ENCODE measurements at regions not wholly inside any gene's neighbourhood (a gene's known extent, or its start where the extent isn't known, plus 50 kb on each side); places are given as distances from the start of the nearest gene placed in this dataset.

DNA sequence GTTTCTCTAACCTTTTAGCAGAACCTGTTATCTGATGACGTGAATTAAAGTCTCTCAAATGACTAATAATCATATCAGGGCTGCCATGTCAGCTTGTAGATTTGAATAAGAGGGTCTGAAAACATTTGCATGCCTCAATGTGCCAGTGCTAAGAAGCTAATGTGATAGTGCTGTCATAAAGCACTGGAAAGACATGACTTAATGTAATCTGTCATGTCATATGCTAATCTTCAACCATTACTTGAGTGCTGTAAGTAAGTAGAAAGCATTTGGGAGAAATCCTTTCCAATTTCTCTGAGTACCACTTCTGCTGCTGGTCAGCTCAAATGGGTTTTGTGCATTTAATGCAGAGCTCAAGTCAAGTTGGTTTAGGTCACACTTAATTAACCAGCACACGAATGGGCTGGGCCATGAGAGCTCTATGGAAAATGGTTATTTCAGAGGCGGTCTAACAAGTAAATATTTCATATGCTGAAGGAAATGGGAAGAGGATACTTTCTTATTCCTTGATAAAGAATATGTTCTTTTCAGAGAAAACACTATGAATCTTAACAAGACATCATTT is 609.2 kb downstream of the LMO4 start:
- no peak for DNase-seq

DNA sequence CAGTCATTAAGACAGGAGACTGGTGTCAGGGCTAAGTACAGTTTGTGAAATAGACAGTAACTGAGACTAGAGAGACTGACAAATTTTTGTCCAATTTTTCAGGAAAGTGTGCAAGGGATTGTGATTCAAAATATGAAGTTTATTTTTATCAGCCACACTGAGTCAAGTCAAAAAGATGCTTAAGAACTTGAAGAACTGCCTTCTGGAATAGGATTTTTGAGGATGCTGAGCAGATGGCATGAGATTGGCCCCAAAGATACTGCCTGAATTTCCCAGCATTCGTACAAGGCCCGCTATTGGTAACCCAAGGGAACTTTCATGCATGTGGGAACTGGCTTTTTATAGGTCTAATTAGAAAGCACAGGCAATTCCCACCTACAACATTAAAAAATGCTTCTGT is 610.0 kb downstream of the LMO4 start:
- no peak for DNase-seq

DNA sequence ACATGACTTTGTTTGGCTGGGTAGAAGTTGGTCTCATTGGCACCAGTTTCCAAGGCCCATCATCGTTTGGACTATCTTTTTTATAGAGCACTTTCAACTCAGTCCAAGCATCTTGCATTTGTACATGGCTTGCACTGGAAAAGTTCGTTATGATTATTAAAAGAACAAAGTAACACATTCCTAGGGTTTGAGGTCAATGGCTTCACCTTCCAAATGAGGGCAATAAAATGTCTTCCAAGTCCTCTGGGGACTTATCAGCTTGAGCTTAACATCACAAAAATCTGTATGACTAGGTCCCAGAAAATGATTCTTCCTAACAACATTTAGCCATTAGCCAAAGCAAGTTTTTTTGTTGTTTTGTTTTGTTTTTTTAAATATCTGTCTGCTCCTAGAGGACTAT is 610.8 kb downstream of the LMO4 start:
- no peak for DNase-seq

DNA sequence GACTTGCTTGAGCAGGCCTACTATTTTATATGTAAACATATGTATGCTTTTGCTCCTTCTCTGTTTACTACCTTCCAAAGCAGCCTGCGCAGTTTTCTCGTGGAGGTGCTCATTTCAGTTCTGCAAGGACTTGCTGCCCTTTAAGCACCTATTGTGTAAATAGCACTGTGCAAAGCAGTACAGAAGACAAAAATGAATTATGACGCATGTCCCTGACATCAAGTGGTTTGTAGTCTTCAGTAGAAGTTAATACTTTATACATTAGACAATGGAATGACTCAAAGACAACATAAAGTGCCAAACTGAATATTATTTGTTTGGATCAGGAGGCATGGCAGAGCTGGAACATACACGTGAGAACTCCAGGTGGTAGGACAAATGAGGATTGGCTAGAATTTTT is 611.7 kb downstream of the LMO4 start:
- DNase-seq = no peak

DNA sequence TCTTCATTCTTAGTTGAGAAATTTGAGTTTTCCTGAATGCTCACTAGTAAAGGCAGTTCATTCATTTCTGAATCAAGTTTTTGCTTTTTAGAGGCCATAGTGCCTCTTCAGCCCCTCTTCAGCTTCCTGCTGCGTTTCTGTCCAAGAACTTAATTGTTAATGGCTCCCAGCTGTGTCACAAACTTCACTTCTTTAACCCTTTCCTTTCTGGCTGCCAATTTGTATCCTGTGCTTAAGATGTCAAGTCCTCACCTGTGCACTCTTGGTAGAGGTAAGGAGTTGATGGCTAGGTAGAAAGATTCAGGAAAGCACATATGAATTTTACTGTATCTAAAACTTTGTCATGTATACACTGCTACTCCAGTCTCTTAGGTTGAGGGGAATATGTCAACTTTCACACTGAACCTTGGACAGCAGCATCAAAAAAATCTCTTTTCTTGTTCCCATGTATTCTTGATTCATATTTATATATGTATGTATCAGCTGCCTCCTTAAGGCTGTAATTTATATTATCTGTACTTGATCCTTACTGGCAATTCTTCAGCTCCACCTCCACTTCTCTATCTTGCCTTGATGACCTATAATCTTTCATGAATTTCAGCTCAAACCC is 612.8 kb downstream of the LMO4 start:
- DNase-seq = no peak

DNA sequence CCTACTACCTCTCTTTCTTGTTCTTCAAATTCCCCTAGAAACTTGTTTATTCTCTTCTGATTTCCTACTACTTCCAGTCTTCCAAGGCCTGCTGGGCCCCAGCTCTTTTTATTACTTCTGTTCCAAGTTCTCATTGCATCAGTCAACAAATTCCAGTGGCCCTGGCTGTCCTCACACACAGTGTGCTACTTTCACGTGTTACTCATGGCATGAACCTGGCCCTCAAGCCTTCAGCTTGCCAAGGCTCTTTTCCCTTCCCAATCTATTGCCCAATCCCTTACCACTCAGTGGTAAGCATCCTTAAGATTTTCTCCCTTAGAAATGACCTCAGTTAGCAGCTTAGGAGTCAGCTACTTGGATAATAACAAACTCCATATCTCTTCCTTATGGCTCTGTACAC is 613.5 kb downstream of the LMO4 start:
- no peak for DNase-seq

DNA sequence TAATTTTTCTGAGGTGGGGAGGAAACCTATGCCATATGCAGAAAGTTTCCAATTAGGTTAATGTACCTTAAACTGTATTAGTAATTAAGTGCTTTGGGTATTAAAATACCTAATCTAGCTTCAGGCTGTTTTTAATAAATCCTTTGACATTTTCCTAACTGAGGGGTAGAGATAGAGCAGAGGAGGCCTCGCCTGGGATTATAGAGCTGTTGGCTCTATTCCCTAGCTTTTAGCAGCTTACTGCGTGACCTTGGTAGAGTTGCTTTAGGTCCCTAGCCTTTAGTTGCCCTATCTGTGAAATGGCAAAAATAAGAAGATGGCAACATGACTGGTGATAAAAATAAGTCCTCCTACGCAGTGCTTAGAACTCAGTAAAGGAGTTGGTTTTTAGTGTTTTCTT is 621.0 kb downstream of the LMO4 start:
- DNase-seq = no peak

DNA sequence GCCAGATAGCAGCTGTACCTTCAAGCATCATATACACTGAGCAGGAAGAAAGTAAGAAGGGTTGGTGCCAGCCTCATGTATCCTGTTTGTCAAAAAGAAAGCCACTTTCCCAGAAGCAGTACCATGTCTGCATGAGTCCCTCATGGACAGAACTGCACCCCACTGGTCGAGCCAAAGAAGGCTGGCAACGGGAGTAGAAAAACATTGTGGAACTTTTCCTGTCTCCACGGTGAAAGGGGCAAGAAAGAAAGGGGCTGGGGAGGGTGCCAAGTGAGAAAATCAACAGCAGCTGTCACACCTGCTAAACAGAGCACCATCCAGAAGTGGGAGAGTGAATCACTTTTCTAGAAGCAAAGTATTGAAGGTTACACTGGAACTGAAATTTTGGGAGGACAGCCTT is 621.7 kb downstream of the LMO4 start:
- DNase-seq = no peak

DNA sequence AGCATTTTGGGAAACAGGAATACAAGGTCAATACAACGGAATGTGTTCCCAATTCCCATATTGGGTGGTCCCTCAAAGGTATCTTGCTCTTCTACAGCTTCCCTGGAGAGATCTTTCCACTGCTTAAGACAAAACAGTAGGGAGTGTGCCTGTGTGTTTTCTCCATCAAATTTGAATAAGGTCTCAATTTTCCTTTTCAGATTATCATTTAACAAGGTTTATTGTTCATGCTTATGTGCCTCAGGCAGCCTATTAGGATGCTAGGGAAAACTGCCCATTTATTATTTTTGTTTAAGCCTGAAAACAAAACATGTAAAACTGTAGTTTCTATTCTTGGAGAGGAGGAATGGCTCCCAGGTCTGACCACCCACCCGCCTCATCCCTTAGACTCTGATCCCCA is 622.7 kb downstream of the LMO4 start:
- no peak for DNase-seq

DNA sequence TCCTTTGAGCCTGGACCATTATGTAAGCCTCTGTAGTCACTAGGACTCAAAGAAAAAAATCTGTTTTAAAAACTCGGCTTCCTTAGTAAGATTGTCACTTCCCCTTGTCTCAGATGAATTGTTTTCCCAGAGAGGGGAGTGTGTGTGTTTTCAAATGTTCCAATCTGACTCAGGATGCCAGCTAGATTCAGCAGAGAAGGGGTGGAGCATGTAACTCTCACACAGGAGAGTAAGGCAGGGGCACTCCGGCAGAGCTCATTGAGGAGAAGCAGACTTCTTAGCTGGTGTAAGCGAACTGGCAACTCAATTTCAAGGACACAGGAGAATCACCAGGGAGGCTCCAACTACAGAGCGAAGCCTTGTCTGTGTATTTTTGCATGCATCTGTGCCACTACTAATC is 623.2 kb downstream of the LMO4 start:
- no peak for DNase-seq

DNA sequence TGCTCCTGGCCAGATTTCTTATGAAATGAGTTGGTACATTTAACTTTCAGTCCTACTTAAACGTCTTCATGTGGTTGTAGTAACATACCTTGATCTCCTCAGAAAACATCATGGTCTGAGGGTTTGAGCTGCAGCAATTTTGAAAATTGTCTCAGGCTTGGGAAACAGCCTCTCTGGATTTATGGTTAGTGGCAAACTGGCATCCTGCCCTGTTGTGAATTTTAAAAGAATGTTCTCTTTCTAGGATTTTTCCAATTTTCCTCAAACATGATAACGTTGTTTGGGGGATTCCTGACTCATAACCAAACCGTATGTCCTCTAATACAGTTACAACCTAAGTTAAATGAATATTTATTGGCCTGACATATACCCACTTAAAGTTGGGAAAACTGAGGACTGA is 624.4 kb downstream of the LMO4 start:
- DNase-seq = no peak

DNA sequence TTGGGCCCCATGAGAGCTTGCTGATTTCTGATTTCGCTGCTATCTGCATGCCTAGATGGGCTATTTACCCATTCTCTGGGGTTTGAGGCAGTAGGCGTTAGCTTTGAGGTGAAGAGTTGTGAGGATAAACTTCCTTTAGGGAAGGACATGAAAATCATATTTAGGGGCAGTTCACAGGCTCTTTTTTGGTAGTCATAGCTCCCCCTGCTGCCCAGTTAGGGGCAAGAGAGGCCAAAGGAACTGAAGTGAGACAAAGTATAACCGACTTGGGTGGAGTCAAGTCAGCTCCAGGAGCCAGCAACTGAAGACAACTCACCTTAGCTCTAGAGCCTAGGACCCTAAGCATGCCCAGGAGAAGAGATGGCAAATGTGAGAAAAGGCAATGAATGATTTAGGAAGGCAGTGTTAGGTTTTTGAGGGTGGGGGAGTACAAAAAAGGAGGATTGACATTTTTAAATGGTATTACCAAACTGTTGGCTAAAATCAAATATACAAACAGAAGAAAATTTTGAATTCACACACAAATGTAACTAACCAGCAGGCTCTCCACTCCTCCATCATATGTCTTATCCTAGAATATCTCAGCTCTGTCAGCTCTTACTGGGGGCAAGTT is 625.2 kb downstream of the LMO4 start:
- DNase-seq = peak; percentile 33

DNA sequence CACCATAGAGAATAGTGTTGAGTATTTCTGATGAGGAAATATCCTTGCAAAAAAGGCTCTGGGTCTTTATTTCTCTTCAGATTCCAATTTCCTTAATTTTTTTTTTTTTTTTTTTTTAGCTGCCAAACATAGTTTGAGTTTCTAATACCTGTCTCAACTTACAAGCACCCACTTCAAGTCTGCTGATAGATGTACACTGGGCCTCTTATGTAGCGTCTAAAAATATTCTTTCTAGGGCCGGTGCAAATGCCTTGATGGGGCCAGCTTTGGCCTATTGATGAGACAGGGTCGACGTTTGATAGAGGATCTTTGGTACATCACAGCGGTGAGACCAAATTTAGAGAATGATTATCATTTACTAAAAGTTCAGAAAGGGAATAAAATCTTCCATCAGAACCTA is 626.4 kb downstream of the LMO4 start:
- no peak for DNase-seq

DNA sequence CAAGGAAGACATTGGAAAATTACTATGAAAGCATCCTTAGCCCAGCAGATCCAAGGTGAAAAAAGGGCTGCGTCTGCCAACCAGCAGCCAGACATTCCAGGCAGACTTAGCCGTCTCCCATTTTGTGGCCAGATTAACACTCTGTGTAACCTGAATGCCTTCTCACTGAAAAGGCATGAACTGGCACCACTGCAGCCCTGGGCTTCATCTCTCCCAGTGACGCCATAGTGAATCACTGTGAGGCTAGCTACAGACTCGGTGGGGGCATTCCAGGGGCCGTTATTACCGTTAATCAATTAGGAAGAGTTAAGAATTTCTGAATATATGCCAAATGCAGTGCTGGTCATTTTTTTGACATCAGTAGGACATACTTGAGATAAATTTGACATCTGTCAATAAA is 627.4 kb downstream of the LMO4 start:
- DNase-seq = no peak

DNA sequence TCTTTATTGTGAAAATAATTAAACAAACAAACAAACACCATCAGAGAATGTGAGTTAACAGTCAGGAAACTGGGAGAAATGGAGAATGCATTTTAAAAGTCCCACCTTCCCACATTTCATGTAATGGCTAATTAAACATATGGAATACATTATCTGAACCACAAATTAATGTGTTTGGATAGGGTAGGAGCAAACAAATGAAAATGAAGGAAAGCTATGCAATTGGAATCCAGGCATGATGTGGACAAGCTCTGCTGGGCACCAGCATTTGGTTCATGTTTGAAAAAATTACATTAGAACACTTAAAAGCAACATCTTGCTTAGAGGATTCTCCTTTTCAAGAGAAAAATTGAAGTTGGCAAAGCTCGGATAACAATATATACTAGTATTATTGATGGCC is 628.1 kb downstream of the LMO4 start:
- DNase-seq = no peak

DNA sequence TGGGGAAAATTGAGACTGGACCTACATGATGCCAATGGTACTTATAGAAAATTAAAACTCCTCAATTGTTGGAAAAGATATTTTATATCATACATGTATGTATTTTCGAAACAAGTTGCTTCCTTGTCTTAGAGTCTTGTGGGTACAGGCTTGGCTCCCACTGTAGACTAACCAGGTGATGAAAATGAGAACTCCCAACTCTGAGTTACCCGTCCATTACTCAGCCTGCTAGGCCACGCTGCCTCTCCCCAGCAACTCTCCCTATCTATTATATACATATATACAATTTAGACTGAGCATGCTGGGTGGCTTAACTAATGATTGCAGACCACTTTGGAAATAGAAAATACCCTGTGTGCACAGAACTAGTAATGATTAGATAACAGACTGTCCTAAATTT is 628.7 kb downstream of the LMO4 start:
- DNase-seq = no peak

DNA sequence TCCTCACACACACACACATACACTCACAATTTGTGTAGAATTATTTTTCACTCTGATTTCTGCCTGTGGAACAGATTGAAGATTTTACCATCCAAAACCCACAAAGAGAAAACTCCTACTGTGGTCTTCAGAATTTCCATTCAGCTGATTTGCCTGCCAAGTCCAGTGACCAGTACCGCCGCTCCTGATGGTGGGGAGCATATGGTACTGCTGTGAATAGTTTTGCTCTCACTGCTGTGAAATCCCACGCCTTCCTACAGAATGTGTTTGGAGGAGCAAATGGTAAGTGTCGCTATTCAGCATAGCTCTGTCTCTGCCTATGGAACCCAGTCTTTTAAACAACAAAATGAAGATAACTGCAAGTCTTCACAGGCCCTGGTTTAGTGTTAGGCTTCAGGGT is 629.5 kb downstream of the LMO4 start:
- DNase-seq = no peak

DNA sequence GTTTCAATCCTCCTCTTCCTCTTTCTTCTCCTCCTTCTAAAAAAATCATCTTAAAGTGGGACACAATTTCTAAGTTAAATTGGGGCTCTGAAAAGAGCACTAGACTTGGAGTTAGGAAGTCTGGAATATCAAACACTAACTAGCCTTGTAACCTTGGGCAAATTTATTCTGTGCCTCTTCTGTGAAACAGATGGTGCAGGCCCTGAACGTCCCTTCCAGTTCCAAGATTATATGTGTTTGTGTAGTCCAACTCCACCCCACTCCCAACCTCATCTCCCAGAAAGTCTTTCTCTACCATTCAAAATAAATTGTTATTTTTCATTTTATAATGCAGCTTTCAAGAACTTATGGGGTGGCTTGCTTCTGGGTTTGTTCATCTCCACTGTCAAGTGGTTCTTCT is 630.0 kb downstream of the LMO4 start:
- DNase-seq = no peak

DNA sequence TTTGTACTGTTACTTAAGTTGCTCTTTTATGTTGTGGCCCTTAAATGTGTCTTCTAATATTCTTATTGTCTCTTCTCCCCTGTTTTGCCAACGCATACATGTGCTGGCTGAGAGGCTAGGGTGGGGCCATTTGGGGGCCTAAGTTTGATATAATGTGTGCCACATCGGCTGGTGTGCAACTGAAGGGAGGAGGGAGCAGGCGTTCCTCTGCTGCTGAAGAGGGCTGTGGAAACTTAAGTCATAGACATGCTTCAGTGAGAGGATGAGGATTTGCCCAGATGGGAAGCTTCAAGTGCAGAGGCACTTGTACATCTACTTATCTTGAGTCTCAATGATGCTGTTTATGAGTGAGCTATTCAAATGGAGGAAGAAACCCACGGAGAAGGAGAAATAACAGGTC is 630.6 kb downstream of the LMO4 start:
- no peak for DNase-seq

DNA sequence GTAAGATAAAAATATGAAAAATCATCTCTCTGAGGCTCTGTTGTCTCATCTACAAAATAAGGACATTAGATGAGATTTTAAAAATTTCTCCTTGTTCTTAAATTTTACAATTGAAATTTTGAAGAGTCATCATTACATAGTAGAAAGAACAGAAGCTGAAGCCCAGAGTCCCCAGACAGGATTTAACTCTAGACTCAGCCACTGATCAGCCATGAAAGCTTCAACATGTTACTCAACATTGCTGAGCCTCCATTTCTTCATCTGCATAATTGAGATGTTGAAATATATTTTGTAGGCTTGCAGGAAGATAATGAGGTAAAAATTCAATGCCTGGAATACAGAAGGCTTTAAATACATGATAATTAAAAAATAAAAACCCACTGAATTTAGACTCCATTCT is 633.3 kb downstream of the LMO4 start:
- no peak for DNase-seq

DNA sequence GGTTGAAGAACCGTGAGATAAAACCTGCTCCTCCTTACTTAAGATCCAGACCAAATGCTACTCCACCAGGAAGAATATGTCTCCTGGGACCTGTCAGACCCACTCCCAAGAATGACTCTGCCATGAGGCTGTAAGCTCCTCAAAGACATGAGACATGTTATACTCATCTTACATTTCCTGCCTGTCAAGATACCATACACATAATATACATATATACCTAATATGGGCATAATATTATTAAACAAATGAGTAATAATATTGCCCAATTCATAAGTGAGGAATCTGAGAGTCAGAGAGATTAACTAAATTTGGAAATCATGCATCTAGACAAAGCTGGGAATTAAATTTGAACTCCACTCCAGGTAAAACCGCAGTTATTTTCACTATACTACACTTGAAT is 634.9 kb downstream of the LMO4 start:
- no peak for DNase-seq

DNA sequence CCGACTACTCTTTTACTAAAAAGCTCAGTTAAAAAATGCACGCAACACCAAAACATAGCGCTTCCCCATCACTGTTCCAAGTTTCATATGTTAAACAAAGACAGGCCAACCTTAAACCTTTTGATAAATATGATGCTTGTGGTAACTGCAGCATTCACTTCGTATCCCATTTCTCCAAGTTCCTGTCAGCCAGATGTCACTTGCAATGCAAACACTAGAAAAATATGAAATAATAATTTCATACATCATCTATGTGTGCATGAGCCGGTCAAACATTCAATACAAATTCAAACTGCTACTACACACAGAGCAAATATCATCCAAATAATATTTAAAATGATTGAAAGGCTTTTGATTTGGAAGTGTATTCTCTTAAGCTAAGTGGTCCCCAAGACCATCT is 636.5 kb downstream of the LMO4 start:
- DNase-seq = no peak

DNA sequence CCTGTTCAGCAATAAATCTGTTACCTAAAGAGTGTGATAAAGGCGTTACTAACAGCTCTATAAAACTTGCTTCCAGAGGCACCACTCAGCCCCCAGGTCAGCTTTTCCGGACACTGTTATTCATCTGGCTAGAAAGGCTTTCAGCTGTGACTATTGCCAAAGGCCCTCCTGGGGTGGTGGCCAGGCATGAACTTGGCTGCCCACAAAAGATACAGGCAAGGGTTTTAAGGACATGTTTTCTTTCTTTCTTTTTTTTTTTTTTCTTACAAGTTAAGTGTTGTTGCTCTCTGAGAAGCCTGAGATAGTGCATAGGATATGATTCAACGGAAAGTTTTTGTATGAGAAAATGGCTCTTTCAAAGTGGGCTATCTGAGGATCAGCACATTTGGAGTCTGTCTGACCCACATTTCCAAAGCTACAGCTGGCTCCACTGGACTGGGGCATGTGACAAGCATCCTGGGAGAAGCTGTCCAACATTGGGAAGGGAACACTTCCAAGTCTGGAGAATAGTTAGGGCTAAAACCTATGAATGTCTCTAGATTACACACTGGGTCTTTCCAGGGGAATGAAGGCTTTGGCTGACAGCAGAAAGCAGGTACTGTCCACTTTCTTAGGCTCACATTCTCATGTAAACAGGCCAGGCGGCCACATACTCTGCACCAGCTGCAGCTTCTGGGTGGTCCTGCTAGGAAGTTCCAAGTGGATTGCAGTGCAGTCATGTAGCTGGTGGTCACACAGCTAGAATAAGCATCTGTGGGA is 639.7 kb downstream of the LMO4 start:
- no peak for DNase-seq

DNA sequence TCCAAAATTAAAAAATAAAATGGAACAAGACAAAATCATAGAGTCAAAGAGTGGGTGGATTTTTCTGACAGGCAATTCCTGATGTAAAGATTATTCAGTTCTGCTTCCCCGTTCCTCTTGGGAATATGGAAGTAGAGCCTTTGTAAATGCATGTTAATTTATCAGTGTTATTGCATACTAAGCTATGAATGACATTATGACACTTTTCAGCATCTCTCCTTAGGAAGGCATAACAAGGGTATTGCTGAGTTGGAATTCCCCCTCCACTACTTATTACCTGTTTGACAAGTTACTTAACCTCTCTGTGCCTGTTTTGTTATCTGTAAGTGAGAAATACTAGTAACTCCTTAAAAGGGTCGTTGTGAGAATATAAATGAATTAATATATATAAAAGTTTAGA is 640.4 kb downstream of the LMO4 start:
- no peak for DNase-seq

All from NCI-H2227 treated with DMSO at 0.1 percent for 48 hours (cell line).